Skeletal muscle satellite cell (primary cell): ENCODE measurements at regions not wholly inside any gene's neighbourhood (a gene's known extent, or its start where the extent isn't known, plus 50 kb on each side); places are given as distances from the start of the nearest gene placed in this dataset.

ENCODE experiments used
- H3K27me3 ChIP-seq: 2 replicates; pipeline ENCODE4 v1.7.0; 2013; ENCODE audit warnings: low read length; ENCODE audit not compliant: control insufficient read depth, insufficient read depth
- H3K36me3 ChIP-seq: 2 replicates; pipeline ENCODE4 v1.7.0; 2013; ENCODE audit warnings: mild to moderate bottlenecking, control low read depth, low read length; ENCODE audit not compliant: insufficient read depth
- H3K4me1 ChIP-seq: 2 replicates; pipeline ENCODE4 v1.7.0; 2013; ENCODE audit warnings: low read length; ENCODE audit not compliant: control insufficient read depth, insufficient read depth
- H3K4me2 ChIP-seq: 2 replicates; pipeline ENCODE4 v1.7.0; 2013; ENCODE audit warnings: mild to moderate bottlenecking, low read length
- H3K4me3 ChIP-seq: 2 replicates; pipeline ENCODE4 v1.7.0; 2013; ENCODE audit warnings: low read length
- H3K9ac ChIP-seq: 2 replicates; pipeline ENCODE4 v1.7.0; 2013; ENCODE audit warnings: mild to moderate bottlenecking, low read depth, low read length, moderate library complexity
- H3K9me3 ChIP-seq: replicated peaks from 2 replicates; pipeline ENCODE4 v1.7.0; 2013; ENCODE audit warnings: mild to moderate bottlenecking, control low read depth, low read length

DNA sequence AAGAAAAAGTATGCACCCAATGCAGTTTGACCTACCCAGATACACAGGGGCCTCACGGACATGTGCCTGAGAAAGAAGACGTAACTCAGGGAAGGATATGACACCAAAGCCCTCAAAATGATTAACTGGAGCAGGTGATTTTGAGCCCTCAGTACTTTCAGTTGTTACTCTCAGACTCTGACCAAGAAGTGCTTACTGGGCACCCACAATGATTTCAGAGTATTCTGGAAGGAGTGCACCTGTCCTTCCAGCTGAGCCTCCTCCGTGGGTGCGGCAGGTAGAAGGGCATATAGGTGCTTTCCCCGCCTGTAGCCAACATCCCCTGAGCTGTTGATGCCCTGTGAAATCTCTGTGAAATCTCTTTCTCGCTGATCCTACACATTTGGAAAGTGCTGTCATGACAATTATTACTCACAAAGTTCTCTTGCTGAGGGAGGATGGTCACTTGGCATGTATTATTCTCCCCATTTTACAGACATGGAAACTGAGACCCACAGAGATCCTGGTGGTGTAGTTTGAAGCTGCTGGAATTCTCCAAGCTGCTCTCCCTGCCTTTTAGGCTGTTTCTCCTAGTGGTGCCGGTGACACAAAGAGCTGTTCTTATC is 154.3 kb upstream of the CCND2 start:
- H3K9ac ChIP-seq: no peak overlapping the region
- H3K9me3 ChIP-seq: no peaks in the 10 kb centered on the region
- no peak overlapping the region for H3K4me3 ChIP-seq
- H3K4me2 ChIP-seq: no peak overlapping the region
- no peaks in the 10 kb centered on the region for H3K36me3 ChIP-seq
- H3K4me1 ChIP-seq: peaks cover 22% of the 10 kb centered on the region
- H3K27me3 ChIP-seq: no peaks in the 10 kb centered on the region

DNA sequence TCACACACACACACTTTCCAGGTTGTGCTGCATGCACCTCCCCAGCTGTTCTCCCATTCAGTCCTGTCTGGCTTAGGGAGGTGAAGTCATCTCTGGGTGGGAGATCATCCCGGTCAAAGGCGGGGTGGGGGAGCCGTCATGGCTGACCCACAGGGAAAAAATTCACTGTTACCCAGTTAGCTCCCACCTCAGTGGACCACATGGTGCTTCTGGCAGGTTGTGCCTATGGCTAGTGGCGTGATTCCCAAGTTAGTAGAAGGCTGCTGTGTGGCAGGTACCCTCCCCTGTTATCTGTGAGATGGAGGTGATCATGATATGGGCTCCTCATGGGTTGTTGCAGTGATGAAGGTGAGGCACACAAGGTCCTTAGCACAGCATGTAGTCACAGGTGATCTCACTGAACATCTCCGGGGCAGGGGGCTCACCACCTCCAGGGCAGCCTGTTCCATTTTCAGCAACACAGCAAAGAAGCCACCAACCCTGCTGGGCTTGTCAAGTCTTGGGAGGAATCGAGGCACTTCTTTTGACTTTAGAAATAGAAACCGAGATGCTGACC is 154.9 kb upstream of the CCND2 start:
- H3K4me3 ChIP-seq: no peak overlapping the region
- H3K4me1 ChIP-seq: peaks cover 22% of the 10 kb centered on the region
- H3K36me3 ChIP-seq: no peaks in the 10 kb centered on the region
- no peak overlapping the region for H3K9ac ChIP-seq
- H3K4me2 ChIP-seq: peak overlapping the region; percentile 15
- H3K9me3 ChIP-seq: no peaks in the 10 kb centered on the region
- H3K27me3 ChIP-seq: no peaks in the 10 kb centered on the region

DNA sequence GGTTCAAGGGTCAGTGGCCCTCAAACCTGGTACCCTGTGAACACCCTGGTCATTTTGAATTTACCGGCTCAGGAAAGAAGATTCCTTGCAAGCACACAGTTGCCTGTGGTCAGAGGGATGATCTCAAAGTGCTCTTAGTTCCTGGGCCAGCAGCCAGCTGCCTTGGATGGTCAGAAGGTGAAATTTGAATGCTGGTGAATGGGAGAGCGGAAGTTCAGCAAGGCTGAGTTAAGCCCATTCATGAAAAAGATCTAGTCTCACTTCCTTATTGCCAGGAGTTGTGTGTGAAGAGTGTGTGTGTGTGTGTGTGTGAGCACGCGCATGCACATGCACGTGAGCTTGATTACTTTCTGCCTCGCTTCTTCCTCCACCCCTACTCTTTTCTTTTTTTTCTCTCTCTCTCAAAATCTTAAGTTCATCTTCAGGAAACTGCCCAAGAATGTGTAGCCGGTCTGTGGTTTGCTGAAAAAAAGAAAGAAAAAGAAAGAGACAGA is 155.5 kb upstream of the CCND2 start:
- no peak overlapping the region for H3K9ac ChIP-seq
- H3K4me2 ChIP-seq: peak overlapping the region; percentile 31
- H3K36me3 ChIP-seq: no peaks in the 10 kb centered on the region
- no peaks in the 10 kb centered on the region for H3K9me3 ChIP-seq
- H3K4me1 ChIP-seq: peaks cover 28% of the 10 kb centered on the region
- no peak overlapping the region for H3K4me3 ChIP-seq
- no peaks in the 10 kb centered on the region for H3K27me3 ChIP-seq

DNA sequence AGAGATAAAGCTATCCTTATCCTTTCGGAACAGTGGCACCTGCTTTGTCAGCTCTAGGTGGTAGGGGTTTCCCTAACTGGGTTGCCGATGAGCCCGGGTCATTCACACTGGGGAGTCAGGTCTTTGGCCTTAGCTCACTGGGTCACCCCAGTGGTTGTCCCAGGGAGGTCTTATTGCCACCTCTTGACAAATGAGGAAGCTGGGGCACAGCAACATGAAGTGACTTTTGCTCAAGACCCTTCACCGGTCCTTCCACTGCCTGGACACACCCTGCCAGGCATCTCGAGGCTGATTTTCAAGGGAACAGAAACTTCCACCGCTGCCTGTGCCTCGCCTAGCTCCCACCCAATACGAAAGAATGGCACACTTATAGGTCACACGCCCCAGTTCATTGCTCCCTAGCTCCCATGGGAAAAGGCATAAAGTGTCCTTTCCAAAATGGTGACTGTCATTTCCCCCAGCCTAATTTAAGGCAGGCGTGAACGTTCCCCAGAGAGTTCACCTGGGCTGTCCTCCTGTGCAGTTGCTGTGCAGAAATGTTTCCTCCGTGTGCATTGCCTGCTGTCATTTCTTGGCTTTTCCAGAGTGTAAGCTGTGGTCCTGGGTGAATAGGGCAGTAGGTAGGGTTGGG is 156.1 kb upstream of the CCND2 start:
- Histone ChIP-seq H3K4me2 (peak overlapping the region; percentile 31), H3K4me1 (peaks cover 28% of the 10 kb centered on the region), H3K4me3 (no peak overlapping the region), H3K9ac (no peak overlapping the region), H3K9me3 (no peaks in the 10 kb centered on the region), H3K27me3 (no peaks in the 10 kb centered on the region), H3K36me3 (no peaks in the 10 kb centered on the region)

DNA sequence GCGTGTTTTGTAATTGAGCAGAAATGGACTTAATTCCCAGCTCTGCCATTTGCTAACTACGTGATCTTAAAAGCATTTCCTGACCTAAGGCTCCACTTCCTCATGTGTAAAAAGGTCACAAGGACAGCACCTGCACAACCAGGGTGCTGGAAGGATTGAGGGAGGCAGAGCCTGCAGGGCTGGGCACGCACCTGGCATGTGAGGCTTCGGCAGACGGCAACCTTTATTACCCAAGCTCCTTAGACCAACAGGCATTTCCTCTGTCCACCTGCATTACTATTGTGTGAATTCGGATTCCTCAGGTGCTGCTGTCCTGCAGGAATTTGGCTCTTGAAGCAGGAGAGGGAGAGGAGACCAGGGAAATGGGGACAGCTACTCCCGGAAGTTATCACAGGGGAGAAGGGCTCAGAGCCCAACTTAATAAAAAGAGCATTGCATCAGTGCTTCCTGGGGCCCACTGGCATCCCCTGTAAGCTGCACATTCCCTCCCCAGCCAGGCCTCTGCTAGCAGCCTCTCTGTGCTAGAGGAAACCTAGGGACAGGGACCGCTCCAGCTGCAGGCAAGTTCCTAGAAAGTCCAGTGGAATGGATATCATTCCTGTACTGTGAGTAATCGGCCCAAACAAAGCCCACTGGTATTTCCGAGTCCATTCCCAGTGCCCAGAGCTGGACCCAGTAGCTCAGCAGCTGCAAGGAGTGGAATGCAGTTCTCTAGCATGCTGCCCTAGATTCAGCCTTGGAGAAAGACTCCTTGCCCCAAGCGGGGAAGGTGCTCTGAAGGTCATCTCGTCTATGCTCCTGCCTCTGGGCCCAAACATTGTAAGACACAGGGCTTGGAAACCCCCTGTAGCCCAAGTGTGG is 157.1 kb upstream of the CCND2 start:
- Histone ChIP-seq H3K4me2 (peak overlapping the region; percentile 25), H3K27me3 (no peaks in the 10 kb centered on the region), H3K4me3 (no peak overlapping the region), H3K9me3 (no peaks in the 10 kb centered on the region), H3K4me1 (peaks cover 28% of the 10 kb centered on the region), H3K9ac (no peak overlapping the region), H3K36me3 (no peaks in the 10 kb centered on the region)

DNA sequence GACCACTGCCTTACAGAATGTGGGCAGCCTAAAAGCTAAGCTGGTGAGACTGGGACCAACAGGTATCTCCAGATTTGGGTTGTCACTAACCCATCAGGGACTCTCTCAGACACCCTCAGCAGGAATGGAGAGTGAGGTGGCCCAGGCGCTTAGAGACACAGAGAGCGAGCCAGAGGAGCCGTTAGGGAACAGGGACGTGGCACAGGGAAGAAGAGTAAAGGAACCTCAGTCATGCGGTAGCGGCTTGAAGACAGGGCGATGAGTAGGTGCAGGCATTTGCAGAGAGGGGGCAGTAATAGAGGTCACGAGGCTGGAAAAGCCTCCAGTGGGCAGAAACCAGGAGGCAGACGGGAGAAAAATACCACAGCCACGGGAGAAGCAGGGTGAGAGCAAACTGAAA is 158.0 kb upstream of the CCND2 start:
- H3K27me3 ChIP-seq: no peaks in the 10 kb centered on the region
- no peaks in the 10 kb centered on the region for H3K9me3 ChIP-seq
- H3K4me1 ChIP-seq: peaks cover 28% of the 10 kb centered on the region
- H3K4me2 ChIP-seq: no peak overlapping the region
- H3K36me3 ChIP-seq: no peaks in the 10 kb centered on the region
- H3K9ac ChIP-seq: no peak overlapping the region
- H3K4me3 ChIP-seq: no peak overlapping the region

DNA sequence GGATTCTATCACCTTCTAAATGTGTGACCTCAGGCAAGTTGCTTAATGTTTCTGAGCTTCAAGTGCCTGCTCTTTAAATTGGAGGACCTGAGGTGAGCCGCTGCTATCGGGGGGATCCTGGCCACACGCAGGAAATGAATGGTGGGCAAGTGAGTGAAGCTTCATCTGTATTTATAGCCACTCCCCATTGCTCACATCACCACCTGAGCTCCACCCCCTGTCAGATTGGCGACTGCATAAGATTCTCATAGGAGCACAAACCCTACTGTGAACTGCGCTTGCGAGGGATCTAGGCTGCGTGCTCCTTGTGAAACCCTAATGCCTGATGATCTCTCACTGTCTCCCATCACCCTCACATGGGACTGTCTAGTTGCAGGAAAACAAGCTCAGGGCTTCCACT is 158.6 kb upstream of the CCND2 start:
- no peaks in the 10 kb centered on the region for H3K36me3 ChIP-seq
- no peak overlapping the region for H3K4me2 ChIP-seq
- no peaks in the 10 kb centered on the region for H3K27me3 ChIP-seq
- peaks cover 28% of the 10 kb centered on the region for H3K4me1 ChIP-seq
- H3K9me3 ChIP-seq: no peaks in the 10 kb centered on the region
- H3K9ac ChIP-seq: no peak overlapping the region
- H3K4me3 ChIP-seq: no peak overlapping the region

DNA sequence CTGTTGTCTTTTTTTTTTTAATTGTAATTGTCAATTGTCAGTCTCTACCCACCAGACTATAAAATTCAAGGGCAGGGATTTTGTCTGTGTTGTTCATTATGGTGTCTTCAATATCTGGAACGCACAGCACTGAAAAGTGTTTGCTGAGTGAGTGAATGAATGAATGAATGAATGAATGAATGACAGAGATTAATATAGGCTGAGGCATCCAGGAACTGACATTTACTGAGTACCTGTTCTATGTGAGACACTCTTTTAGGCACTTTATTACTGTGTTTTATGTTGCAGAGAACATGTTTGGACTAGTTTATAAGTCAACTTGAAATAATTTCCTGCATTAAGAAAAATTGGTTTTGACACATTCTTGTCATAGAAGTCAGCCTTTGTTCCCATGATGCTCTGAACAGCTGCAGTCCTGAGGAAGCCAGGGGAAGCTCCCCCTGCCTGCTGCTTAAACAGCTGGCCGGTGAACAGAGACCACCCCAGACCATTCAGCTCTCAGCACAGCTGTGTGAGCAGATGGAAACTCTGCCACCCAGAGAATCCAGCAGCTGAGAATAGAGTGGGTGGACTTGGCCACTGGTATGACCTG is 160.7 kb upstream of the CCND2 start:
- Histone ChIP-seq H3K36me3 (no peaks in the 10 kb centered on the region), H3K27me3 (no peaks in the 10 kb centered on the region), H3K4me3 (no peak overlapping the region), H3K4me2 (no peak overlapping the region), H3K9me3 (no peaks in the 10 kb centered on the region), H3K4me1 (peaks cover 23% of the 10 kb centered on the region), H3K9ac (no peak overlapping the region)

DNA sequence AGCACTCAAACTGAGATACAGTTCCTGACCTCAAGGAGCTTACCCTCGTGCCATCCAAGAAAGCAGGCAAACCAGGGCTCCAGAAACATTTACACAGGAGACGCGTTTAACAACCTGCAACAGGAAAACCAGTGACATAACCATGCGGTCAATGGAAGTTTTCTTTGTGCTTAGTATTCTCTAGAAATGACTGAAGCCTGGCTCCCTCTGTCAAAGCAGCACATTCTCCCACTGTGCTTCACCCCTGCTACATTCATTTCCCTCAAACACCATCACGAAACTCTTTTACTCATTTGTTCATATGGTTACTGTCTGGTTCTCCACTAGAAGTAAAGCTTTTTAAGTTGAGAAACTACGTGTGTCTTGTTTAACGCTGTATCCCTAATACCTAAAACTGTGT is 161.3 kb upstream of the CCND2 start:
- H3K9ac ChIP-seq: no peak overlapping the region
- no peaks in the 10 kb centered on the region for H3K27me3 ChIP-seq
- H3K4me3 ChIP-seq: no peak overlapping the region
- H3K4me2 ChIP-seq: no peak overlapping the region
- no peaks in the 10 kb centered on the region for H3K9me3 ChIP-seq
- H3K4me1 ChIP-seq: peaks cover 17% of the 10 kb centered on the region
- H3K36me3 ChIP-seq: no peaks in the 10 kb centered on the region

DNA sequence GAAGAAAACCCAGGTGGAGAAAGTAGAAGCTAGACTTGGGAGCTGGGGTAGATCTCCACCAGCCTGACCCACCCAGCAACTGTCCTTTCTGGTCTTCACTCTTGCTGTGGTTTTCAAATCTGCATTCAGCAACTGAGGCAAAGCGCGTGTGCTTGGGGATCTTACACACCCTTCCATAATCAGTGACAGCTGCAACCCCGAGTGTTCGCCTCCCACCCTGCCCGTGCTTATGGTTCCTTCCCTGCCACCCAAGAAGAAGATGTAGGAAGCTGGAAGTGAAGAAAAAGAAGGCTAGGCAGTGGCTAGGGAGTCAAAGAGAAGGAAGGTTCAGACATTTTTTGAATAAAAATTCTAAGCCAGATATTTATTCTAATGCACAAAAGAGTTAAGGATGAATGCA is 162.6 kb upstream of the CCND2 start:
- no peak overlapping the region for H3K4me3 ChIP-seq
- H3K9me3 ChIP-seq: no peaks in the 10 kb centered on the region
- H3K4me1 ChIP-seq: peaks cover 6% of the 10 kb centered on the region
- H3K27me3 ChIP-seq: no peaks in the 10 kb centered on the region
- no peak overlapping the region for H3K9ac ChIP-seq
- no peaks in the 10 kb centered on the region for H3K36me3 ChIP-seq
- no peak overlapping the region for H3K4me2 ChIP-seq

DNA sequence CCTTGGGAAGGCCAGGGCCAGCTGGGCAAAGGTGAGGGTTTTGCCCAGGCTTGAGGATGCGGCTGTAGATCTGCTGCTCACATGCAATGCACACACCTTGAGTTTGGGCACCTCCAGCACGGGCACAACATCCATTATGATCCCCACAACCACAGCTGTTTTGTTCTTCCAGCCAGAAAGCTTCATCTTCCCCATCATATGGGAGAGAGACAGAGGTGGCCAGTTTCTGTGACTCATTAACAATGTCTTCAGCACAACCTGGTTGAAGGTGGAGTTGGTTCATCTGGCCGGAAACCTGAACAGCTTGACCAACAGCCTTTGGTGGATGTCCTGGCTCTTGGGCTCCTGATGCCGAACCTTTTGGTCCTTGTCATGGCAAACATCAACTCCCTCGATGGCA is 163.7 kb upstream of the CCND2 start:
- no peak overlapping the region for H3K4me2 ChIP-seq
- H3K9me3 ChIP-seq: no peaks in the 10 kb centered on the region
- H3K36me3 ChIP-seq: no peaks in the 10 kb centered on the region
- no peak overlapping the region for H3K4me3 ChIP-seq
- peaks cover 6% of the 10 kb centered on the region for H3K4me1 ChIP-seq
- no peak overlapping the region for H3K9ac ChIP-seq
- no peaks in the 10 kb centered on the region for H3K27me3 ChIP-seq
